Upper lobe of left lung (tissue), 6 donors: ENCODE measurements at regions not wholly inside any gene's neighbourhood (a gene's known extent, or its start where the extent isn't known, plus 50 kb on each side); places are given as distances from the start of the nearest gene placed in this dataset.

ENCODE experiments used
- ATAC-seq, 2 donors: fragments of 200-7000 bp; cut with Tn5 transposase; one replicate each; pipeline ENCODE4 v1.9.1; 2022; ENCODE audit warnings: mild to moderate bottlenecking in 2 of 2, moderate library complexity in 2 of 2; ENCODE audit not compliant: low FRiP score in 2 of 2
- DNase-seq, 2 donors: peaks; one replicate each; pipeline ENCODE4 v3.0.0-alpha.2; 2019 to 2020
- H3K27ac ChIP-seq, 4 donors: fragments of 200-600 bp; sonication (generic); one replicate each; pipeline ENCODE4 v1.5.1; 2016 to 2019
- H3K27me3 ChIP-seq, 4 donors: fragments of 200-600 bp; sonication (generic); one replicate each; pipeline ENCODE4 v1.5.1; 2017 to 2019
- H3K36me3 ChIP-seq, 4 donors: fragments of 200-600 bp; sonication (generic); one replicate each; pipeline ENCODE4 v1.5.1; 2016 to 2019
- H3K4me1 ChIP-seq, 4 donors: fragments of 200-600 bp; sonication (generic); one replicate each; pipeline ENCODE4 v1.5.1; 2018 to 2019
- H3K4me3 ChIP-seq, 4 donors: fragments of 200-600 bp; sonication (generic); one replicate each; pipeline ENCODE4 v1.5.1; 2017 to 2019; ENCODE audit warnings: mild to moderate bottlenecking in 2 of 4, moderate library complexity in 1 of 4
- H3K9me3 ChIP-seq, 4 donors: fragments of 200-600 bp; sonication (generic); one replicate each; pipeline ENCODE4 v1.5.1; 2018 to 2019
- EP300 ChIP-seq, 4 donors: sonication (generic); formaldehyde crosslinking; IDR thresholded peaks; one replicate each; pipeline ENCODE4 v1.5.1; 2017; ENCODE audit warnings: antibody characterized with exemption in 4 of 4, control low read depth in 2 of 4
- POLR2A ChIP-seq, 4 donors: fragments of 450-650 bp; IDR thresholded peaks; one replicate each; pipeline ENCODE4 v1.5.1; 2016 to 2017; ENCODE audit warnings: antibody characterized with exemption in 4 of 4, mild to moderate bottlenecking in 2 of 4
- POLR2AphosphoS5 ChIP-seq, 2 donors: sonication (generic); formaldehyde crosslinking; IDR thresholded peaks; one replicate each; pipeline ENCODE4 v1.5.1; 2017; ENCODE audit warnings: antibody characterized with exemption in 2 of 2
- WGBS, 2 donors: methylation state at CpG; one replicate each; pipeline ENCODE4 v1.1.5; 2017 to 2018; 5-methylcytosine and 5-hydroxymethylcytosine counted together
- TF ChIP-seq, protein P1 (sequence below), 6 experiments: fragments of 450-650 bp in 4 of 6; fragments of 200-600 bp in 2 of 6; sonication (generic) in 2 of 6; IDR thresholded peaks; one replicate each; pipeline ENCODE4 v1.5.1; 2016 to 2019; ENCODE audit warnings: antibody characterized with exemption in 6 of 6
- donor health status: DM: no; HTN: no; CAD: no; lungs with moderate emphysema.
- donor health status: DM: no; HTN: yes; CAD: no; lungs with severe emphysema.

GRCh38 chr4:130511776-130512175 is 1415.8 kb downstream of the C4orf33 start:
- DNase-seq (no peak), ATAC-seq (no peak)
- H3K9me3 ChIP-seq: no peaks in the 10 kb centered on the region
- no peak overlapping the region for H3K4me3 ChIP-seq
- no peaks in the 10 kb centered on the region for H3K4me1 ChIP-seq
- H3K27me3 ChIP-seq: no peaks in the 10 kb centered on the region
- H3K36me3 ChIP-seq: no peaks in the 10 kb centered on the region
- no peak for TF ChIP-seq EP300 (IDR thresholded peaks at IDR 0.05)
- 66 to 67% methylated on average over 5 of the region's 5 CpGs for WGBS, 2 donors
- H3K27ac ChIP-seq: no peak overlapping the region

GRCh38 chr4:130524057-130524456 is 1428.1 kb downstream of the C4orf33 start:
- WGBS, 2 donors: 100% methylated on average over 1 of the region's 1 CpG
- DNase-seq (no peak), ATAC-seq (no peak)
- Histone ChIP-seq H3K36me3 (no peaks in the 10 kb centered on the region), H3K9me3 (peaks cover 0 to 8% (median 4%) of the 10 kb centered on the region in 4 donors), H3K27me3 (no peaks in the 10 kb centered on the region), H3K4me1 (no peaks in the 10 kb centered on the region), H3K27ac (no peak overlapping the region), H3K4me3 (no peak overlapping the region)
- no peak for TF ChIP-seq POLR2AphosphoS5 (IDR thresholded peaks at IDR 0.05)
- TF ChIP-seq, protein P1, sequence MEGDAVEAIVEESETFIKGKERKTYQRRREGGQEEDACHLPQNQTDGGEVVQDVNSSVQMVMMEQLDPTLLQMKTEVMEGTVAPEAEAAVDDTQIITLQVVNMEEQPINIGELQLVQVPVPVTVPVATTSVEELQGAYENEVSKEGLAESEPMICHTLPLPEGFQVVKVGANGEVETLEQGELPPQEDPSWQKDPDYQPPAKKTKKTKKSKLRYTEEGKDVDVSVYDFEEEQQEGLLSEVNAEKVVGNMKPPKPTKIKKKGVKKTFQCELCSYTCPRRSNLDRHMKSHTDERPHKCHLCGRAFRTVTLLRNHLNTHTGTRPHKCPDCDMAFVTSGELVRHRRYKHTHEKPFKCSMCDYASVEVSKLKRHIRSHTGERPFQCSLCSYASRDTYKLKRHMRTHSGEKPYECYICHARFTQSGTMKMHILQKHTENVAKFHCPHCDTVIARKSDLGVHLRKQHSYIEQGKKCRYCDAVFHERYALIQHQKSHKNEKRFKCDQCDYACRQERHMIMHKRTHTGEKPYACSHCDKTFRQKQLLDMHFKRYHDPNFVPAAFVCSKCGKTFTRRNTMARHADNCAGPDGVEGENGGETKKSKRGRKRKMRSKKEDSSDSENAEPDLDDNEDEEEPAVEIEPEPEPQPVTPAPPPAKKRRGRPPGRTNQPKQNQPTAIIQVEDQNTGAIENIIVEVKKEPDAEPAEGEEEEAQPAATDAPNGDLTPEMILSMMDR (IDR thresholded peaks at IDR 0.05): no peak
- TF ChIP-seq POLR2A (IDR thresholded peaks at IDR 0.05): no peak
- no peak for TF ChIP-seq EP300 (IDR thresholded peaks at IDR 0.05)

GRCh38 chr4:130530505-130530904 is 1434.6 kb downstream of the C4orf33 start:
- no peak for ATAC-seq
- Histone ChIP-seq H3K4me3 (no peak overlapping the region), H3K27ac (no peak overlapping the region), H3K9me3 (no peaks in the 10 kb centered on the region), H3K27me3 (no peaks in the 10 kb centered on the region), H3K36me3 (no peaks in the 10 kb centered on the region), H3K4me1 (no peaks in the 10 kb centered on the region)
- WGBS, 2 donors: 77 to 78% methylated on average over 5 of the region's 5 CpGs
- no peak for TF ChIP-seq POLR2A (IDR thresholded peaks at IDR 0.05)
- TF ChIP-seq, protein P1 (IDR thresholded peaks at IDR 0.05): no peak
- TF ChIP-seq EP300 (IDR thresholded peaks at IDR 0.05): no peak
- no peak for TF ChIP-seq POLR2AphosphoS5 (IDR thresholded peaks at IDR 0.05)
- no peak for DNase-seq

- no peak overlapping the region for H3K27ac ChIP-seq
- DNase-seq: no peak
- no peaks in the 10 kb centered on the region for H3K4me1 ChIP-seq
- H3K36me3 ChIP-seq: no peaks in the 10 kb centered on the region
- no peaks in the 10 kb centered on the region for H3K27me3 ChIP-seq
- ATAC-seq: no peak
- H3K4me3 ChIP-seq: no peak overlapping the region
- H3K9me3 ChIP-seq: no peaks in the 10 kb centered on the region
- WGBS, 2 donors: 79 to 86% methylated on average over 1 of the region's 1 CpG
- TF ChIP-seq, protein P1 (IDR thresholded peaks at IDR 0.05): no peak
- no peak for TF ChIP-seq POLR2A (IDR thresholded peaks at IDR 0.05)
- no peak for TF ChIP-seq EP300 (IDR thresholded peaks at IDR 0.05)
- TF ChIP-seq POLR2AphosphoS5 (IDR thresholded peaks at IDR 0.05): no peak
Observed at GRCh38 chr4:130534651-130535050, 1438.7 kb downstream of the C4orf33 start.

- no peaks in the 10 kb centered on the region for H3K9me3 ChIP-seq
- H3K4me1 ChIP-seq: no peaks in the 10 kb centered on the region
- H3K27me3 ChIP-seq: no peaks in the 10 kb centered on the region
- DNase-seq: no peak
- no peaks in the 10 kb centered on the region for H3K36me3 ChIP-seq
- no peak overlapping the region for H3K27ac ChIP-seq
- TF ChIP-seq EP300 (IDR thresholded peaks at IDR 0.05) (no peak), POLR2A (IDR thresholded peaks at IDR 0.05) (no peak), POLR2AphosphoS5 (IDR thresholded peaks at IDR 0.05) (no peak)
- TF ChIP-seq, protein P1 (IDR thresholded peaks at IDR 0.05): no peak
- no peak overlapping the region for H3K4me3 ChIP-seq
- no peak for ATAC-seq
- WGBS, 2 donors: 87 to 88% methylated on average over 6 of the region's 6 CpGs
Observed at GRCh38 chr4:130542953-130543352, 1447.0 kb downstream of the C4orf33 start.
